ENCODE measurements at regions not wholly inside any gene's neighbourhood (a gene's known extent, or its start where the extent isn't known, plus 50 kb on each side); places are given as distances from the start of the nearest gene placed in this dataset.

DNA sequence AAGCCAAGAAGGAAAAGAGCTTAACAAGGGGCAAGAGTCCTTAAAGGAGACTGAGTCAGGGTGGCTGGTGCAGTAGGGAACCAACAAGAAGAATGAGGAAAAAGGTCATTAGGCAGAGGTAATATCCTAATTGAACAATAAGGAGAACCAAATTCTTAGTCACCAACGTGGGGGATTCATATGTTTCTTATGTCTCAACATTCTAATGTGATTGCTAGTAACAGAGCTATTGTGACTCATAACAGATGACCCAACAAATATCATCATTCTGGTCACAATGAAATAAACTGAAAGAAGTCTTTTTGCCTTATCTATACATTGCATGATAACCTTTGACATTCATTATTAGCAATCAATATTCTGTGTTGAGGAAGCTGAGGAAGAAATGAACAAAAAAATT, 101.6 kb downstream of the RAP2A start:
- Histone ChIP-seq H3K4me2 (no peak overlapping the region), H3K36me3 (replicated peaks in 1 of 2; ENCODE audit: control insufficient read depth in 1 of 2, insufficient read depth in 2 of 2, low read length in 1 of 2) (no peaks in the 10 kb centered on the region), H3K9me3 (no peaks in the 10 kb centered on the region), H3F3A (replicated peaks; ENCODE audit: insufficient read depth) (no peaks in the 10 kb centered on the region), H3K4me1 (ENCODE audit: control insufficient read depth in 1 of 2, insufficient read depth in 2 of 2, low read depth in 1 of 2, low read length in 1 of 2) (no peaks in the 10 kb centered on the region; a peak in 2 of 4 replicates), H3K27ac (ENCODE audit: low read depth in 2 of 2, low read length in 1 of 2) (no peak overlapping the region), H4K20me1 (ENCODE audit: insufficient read depth) (no peaks in the 10 kb centered on the region), H3K27me3 (ENCODE audit: insufficient read depth) (no peaks in the 10 kb centered on the region), H3K4me3 (ENCODE audit: low read depth in 2 of 2, low read length in 1 of 2) (no peak overlapping the region), H2AFZ (ENCODE audit: low read depth) (no peak overlapping the region), H3K79me2 (ENCODE audit: insufficient read depth) (no peaks in the 10 kb centered on the region), H3K9ac (no peak overlapping the region), H3K9me2 (no peaks in the 10 kb centered on the region)
- CTCF ChIA-PET: interaction anchor here (1.0 kb wide), 1 partner anchor 14 kb away, joined by 3 read pairs; no protein-coding TSS in a partner anchor
- DNase-seq: no peak
- TF ChIP-seq GABPA (IDR thresholded peaks at IDR 0.05; ENCODE audit: low read depth) (no peak), ELF1 (IDR thresholded peaks at IDR 0.05) (no peak), SIN3A (IDR thresholded peaks at IDR 0.05; ENCODE audit: borderline replicate concordance, low read depth, low read length) (no peak), MXI1 (IDR thresholded peaks at IDR 0.05; ENCODE audit: low read depth, low read length) (no peak)
- TF ChIP-seq, protein P1, sequence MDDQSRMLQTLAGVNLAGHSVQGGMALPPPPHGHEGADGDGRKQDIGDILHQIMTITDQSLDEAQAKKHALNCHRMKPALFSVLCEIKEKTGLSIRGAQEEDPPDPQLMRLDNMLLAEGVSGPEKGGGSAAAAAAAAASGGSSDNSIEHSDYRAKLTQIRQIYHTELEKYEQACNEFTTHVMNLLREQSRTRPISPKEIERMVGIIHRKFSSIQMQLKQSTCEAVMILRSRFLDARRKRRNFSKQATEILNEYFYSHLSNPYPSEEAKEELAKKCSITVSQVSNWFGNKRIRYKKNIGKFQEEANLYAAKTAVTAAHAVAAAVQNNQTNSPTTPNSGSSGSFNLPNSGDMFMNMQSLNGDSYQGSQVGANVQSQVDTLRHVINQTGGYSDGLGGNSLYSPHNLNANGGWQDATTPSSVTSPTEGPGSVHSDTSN (IDR thresholded peaks at IDR 0.05): no peak
- 14% methylated on average over 1 of the region's 1 CpG for WGBS (ENCODE audit: low lambda C conversion rate)
- POLR2A ChIA-PET: interaction anchor here (1.0 kb wide), 1 partner anchor 14 kb away, joined by 3 read pairs; no protein-coding TSS in a partner anchor

DNA sequence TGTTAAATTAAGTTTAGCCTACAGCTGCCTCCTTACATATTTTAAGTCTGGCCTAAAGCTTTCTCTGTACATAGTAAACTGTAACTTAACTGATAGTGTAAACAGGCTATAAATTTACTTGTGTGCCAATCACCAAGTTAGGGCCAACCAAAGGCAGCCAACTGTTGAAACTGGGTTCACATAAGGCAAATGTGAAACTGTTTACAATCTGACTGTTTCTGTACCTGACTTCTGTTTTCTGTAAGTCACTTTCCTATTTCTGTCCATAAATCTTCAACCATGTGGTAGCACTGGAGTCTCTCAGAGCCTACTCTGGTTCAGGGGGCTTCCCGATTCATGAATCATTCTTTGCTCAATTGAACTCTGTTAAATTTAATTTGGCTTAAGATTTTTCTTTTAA, 103.1 kb downstream of the RAP2A start:
- ChIA-PET CTCF (no interaction called here), POLR2A (no interaction called here)
- Histone ChIP-seq H2AFZ (ENCODE audit: low read depth) (no peak overlapping the region), H4K20me1 (ENCODE audit: insufficient read depth) (no peaks in the 10 kb centered on the region), H3K79me2 (ENCODE audit: insufficient read depth) (no peaks in the 10 kb centered on the region), H3F3A (replicated peaks; ENCODE audit: insufficient read depth) (no peaks in the 10 kb centered on the region), H3K9ac (no peak overlapping the region), H3K36me3 (replicated peaks in 1 of 2; ENCODE audit: control insufficient read depth in 1 of 2, insufficient read depth in 2 of 2, low read length in 1 of 2) (no peaks in the 10 kb centered on the region), H3K27ac (ENCODE audit: low read depth in 2 of 2, low read length in 1 of 2) (no peak overlapping the region), H3K4me1 (ENCODE audit: control insufficient read depth in 1 of 2, insufficient read depth in 2 of 2, low read depth in 1 of 2, low read length in 1 of 2) (peaks cover 0 to 6% of the 10 kb centered on the region in 2 experiments; a peak in 2 of 4 replicates), H3K9me3 (no peaks in the 10 kb centered on the region), H3K4me3 (ENCODE audit: low read depth in 2 of 2, low read length in 1 of 2) (no peak overlapping the region), H3K27me3 (ENCODE audit: insufficient read depth) (no peaks in the 10 kb centered on the region), H3K9me2 (no peaks in the 10 kb centered on the region), H3K4me2 (no peak overlapping the region)
- 82% methylated on average over 1 of the region's 1 CpG for WGBS (ENCODE audit: low lambda C conversion rate)
- TF ChIP-seq TAF1 (IDR thresholded peaks at IDR 0.05; ENCODE audit: borderline replicate concordance, low read depth, low read length): no peak
- TF ChIP-seq TCF12 (IDR thresholded peaks at IDR 0.05): no peak
- no peak for TF ChIP-seq GATA2 (CRISPR knock-in tag; IDR thresholded peaks at IDR 0.05)
- TF ChIP-seq RXRA (IDR thresholded peaks at IDR 0.05; ENCODE audit: borderline replicate concordance, low read depth): no peak
- TF ChIP-seq TEAD4 (IDR thresholded peaks at IDR 0.05; ENCODE audit: borderline replicate concordance, insufficient read depth): no peak
- no peak for TF ChIP-seq GABPA (IDR thresholded peaks at IDR 0.05; ENCODE audit: low read depth)
- no peak for TF ChIP-seq SMC3 (IDR thresholded peaks at IDR 0.05; ENCODE audit: low read depth, low read length)
- no peak for TF ChIP-seq RFX5 (IDR thresholded peaks at IDR 0.05; ENCODE audit: low read length)
- no peak for TF ChIP-seq YY1 (IDR thresholded peaks at IDR 0.05; ENCODE audit: low read depth)
- TF ChIP-seq, protein P2, sequence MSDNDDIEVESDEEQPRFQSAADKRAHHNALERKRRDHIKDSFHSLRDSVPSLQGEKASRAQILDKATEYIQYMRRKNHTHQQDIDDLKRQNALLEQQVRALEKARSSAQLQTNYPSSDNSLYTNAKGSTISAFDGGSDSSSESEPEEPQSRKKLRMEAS (IDR thresholded peaks at IDR 0.05; ENCODE audit: low read depth): no peak
- TF ChIP-seq MEF2A (IDR thresholded peaks at IDR 0.05; ENCODE audit: borderline replicate concordance, low read depth): no peak
- TF ChIP-seq, protein P3, sequence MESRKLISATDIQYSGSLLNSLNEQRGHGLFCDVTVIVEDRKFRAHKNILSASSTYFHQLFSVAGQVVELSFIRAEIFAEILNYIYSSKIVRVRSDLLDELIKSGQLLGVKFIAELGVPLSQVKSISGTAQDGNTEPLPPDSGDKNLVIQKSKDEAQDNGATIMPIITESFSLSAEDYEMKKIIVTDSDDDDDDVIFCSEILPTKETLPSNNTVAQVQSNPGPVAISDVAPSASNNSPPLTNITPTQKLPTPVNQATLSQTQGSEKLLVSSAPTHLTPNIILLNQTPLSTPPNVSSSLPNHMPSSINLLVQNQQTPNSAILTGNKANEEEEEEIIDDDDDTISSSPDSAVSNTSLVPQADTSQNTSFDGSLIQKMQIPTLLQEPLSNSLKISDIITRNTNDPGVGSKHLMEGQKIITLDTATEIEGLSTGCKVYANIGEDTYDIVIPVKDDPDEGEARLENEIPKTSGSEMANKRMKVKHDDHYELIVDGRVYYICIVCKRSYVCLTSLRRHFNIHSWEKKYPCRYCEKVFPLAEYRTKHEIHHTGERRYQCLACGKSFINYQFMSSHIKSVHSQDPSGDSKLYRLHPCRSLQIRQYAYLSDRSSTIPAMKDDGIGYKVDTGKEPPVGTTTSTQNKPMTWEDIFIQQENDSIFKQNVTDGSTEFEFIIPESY (IDR thresholded peaks at IDR 0.05; ENCODE audit: borderline replicate concordance, low read depth): no peak
- no peak for TF ChIP-seq EP300 (IDR thresholded peaks at IDR 0.05; ENCODE audit: borderline replicate concordance in 1 of 2, low read depth in 1 of 2, low read length in 1 of 2)
- no peak for TF ChIP-seq EZH2phosphoT487 (IDR thresholded peaks at IDR 0.05; ENCODE audit: borderline replicate concordance, low read depth)
- TF ChIP-seq, protein P4, sequence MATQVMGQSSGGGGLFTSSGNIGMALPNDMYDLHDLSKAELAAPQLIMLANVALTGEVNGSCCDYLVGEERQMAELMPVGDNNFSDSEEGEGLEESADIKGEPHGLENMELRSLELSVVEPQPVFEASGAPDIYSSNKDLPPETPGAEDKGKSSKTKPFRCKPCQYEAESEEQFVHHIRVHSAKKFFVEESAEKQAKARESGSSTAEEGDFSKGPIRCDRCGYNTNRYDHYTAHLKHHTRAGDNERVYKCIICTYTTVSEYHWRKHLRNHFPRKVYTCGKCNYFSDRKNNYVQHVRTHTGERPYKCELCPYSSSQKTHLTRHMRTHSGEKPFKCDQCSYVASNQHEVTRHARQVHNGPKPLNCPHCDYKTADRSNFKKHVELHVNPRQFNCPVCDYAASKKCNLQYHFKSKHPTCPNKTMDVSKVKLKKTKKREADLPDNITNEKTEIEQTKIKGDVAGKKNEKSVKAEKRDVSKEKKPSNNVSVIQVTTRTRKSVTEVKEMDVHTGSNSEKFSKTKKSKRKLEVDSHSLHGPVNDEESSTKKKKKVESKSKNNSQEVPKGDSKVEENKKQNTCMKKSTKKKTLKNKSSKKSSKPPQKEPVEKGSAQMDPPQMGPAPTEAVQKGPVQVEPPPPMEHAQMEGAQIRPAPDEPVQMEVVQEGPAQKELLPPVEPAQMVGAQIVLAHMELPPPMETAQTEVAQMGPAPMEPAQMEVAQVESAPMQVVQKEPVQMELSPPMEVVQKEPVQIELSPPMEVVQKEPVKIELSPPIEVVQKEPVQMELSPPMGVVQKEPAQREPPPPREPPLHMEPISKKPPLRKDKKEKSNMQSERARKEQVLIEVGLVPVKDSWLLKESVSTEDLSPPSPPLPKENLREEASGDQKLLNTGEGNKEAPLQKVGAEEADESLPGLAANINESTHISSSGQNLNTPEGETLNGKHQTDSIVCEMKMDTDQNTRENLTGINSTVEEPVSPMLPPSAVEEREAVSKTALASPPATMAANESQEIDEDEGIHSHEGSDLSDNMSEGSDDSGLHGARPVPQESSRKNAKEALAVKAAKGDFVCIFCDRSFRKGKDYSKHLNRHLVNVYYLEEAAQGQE (IDR thresholded peaks at IDR 0.05; ENCODE audit: low read depth, low read length): no peak
- TF ChIP-seq, protein P5, sequence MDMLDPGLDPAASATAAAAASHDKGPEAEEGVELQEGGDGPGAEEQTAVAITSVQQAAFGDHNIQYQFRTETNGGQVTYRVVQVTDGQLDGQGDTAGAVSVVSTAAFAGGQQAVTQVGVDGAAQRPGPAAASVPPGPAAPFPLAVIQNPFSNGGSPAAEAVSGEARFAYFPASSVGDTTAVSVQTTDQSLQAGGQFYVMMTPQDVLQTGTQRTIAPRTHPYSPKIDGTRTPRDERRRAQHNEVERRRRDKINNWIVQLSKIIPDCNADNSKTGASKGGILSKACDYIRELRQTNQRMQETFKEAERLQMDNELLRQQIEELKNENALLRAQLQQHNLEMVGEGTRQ (IDR thresholded peaks at IDR 0.05; ENCODE audit: borderline replicate concordance, low read depth, low read length): no peak
- no peak for TF ChIP-seq JUND (IDR thresholded peaks at IDR 0.05)
- no peak for TF ChIP-seq ELF1 (IDR thresholded peaks at IDR 0.05)
- TF ChIP-seq FOSL2 (IDR thresholded peaks at IDR 0.05; ENCODE audit: borderline replicate concordance, low read depth): no peak
- DNase-seq: no peak
